Prostate gland (tissue), 2 donors: ENCODE measurements at regions not wholly inside any gene's neighbourhood (a gene's known extent, or its start where the extent isn't known, plus 50 kb on each side); places are given as distances from the start of the nearest gene placed in this dataset.

Experiments
- CTCF ChIP-seq, 4 experiments: fragments of 200-600 bp in 2 of 4; fragments of 450-650 bp in 2 of 4; sonication (generic) in 2 of 4; IDR thresholded peaks; 1 replicate in 3 of 4; 2 replicates in 1 of 4; pipeline ENCODE4 v1.5.1; 2016 to 2019; ENCODE audit warnings: antibody characterized with exemption in 4 of 4, mild to moderate bottlenecking in 2 of 4, moderate library complexity in 2 of 4
- POLR2AphosphoS5 ChIP-seq: sonication (generic); formaldehyde crosslinking; IDR thresholded peaks from one replicate; pipeline ENCODE4 v1.6.1; 2017; ENCODE audit warnings: antibody characterized with exemption

- TF ChIP-seq CTCF (IDR thresholded peaks at IDR 0.05) (no peak), POLR2AphosphoS5 (no peak)
Measured at GRCh38 chr1:194512345-194512744, 1325.9 kb upstream of the B3GALT2 start.
